ENCODE measurements at regions not wholly inside any gene's neighbourhood (a gene's known extent, or its start where the extent isn't known, plus 50 kb on each side); places are given as distances from the start of the nearest gene placed in this dataset.
"Not testable (repeated sequence)": the region's sequence is repeated elsewhere in the genome, so short reads cannot be mapped to it uniquely, and the experiment has no call there.

DNA sequence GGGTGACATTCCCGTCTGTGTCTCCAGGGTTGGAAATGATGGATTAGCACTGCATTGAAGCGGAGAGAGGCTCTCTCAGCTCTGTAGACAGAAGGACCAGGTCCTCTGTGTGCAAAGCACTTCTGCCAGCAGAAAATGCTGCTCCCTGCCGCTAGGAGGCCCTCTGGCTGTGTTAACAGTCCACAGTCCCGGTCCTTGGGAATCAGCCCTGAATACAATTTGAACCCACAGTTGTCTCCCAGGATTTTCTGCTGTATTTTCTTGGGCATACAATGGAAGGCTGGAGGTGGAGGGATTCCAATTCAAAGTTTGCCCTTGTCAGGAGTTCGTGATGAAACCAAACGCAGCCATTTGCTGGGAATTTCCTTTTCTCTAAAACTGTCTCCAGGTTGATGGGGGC lies 205.2 kb downstream of the GLRX3 start:
- peak; percentile 51 for ATAC-seq

GRCh38 chr10:130345728-130346127 lies 209.5 kb downstream of the GLRX3 start:
- ATAC-seq (no peak), DNase-seq (ENCODE audit: low spot score) (no peak)

More for the DNA sequence above, 205.2 kb downstream of the GLRX3 start:
- no peak for DNase-seq (ENCODE audit: low spot score)

DNA sequence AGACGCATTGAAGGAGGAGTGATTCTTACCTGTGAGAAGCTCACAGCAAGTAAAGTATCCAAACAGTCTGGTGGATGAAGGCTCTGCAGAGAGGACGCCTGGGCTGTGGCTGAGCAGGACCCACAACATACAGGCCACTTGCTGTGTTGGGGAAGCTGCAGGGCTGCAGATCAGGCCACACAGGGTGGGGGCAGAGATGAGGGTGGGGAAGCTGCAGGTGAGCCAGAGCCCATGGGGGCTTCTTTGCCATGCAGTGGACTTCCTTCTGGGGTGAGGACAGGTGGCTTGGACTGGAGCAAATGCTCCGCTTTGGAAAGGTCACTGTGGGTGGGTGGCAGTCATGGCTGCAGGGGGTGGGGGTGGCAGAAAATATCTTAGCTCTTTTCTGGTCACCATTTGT lies 214.8 kb downstream of the GLRX3 start:
- ATAC-seq, result no peak
- no peak for DNase-seq (ENCODE audit: low spot score)

- DNase-seq (ENCODE audit: low spot score) (peak; percentile 33), ATAC-seq (no peak)
Observed at GRCh38 chr10:130351466-130352290, 215.5 kb downstream of the GLRX3 start.

DNA sequence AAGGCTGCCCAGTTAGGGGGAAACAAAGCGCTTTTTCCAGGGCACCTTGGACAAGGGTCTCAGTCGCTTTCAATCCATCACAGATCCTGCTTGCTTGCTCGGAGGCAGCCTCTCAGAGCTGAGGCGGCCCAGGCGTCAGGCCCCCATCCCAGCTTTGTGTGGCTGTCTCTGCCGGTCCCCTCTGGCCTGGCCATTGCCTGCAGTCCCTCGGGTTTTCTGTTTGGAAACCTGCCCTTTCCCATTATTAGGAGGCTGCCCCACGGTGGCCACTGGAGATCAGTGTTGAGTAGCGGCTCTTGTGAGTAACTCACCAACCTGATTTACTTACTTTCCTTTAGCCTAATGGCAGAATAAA lies 216.1 kb downstream of the GLRX3 start:
- ATAC-seq (no peak), DNase-seq (ENCODE audit: low spot score) (peak; percentile 12)

GRCh38 chr10:130353928-130354572 lies 217.9 kb downstream of the GLRX3 start:
- peak; percentile 23 for DNase-seq (ENCODE audit: low spot score)
- no peak for ATAC-seq

- DNase-seq (ENCODE audit: low spot score) (no peak), ATAC-seq (no peak)
Observed at GRCh38 chr10:130354573-130354954, 218.4 kb downstream of the GLRX3 start.

DNA sequence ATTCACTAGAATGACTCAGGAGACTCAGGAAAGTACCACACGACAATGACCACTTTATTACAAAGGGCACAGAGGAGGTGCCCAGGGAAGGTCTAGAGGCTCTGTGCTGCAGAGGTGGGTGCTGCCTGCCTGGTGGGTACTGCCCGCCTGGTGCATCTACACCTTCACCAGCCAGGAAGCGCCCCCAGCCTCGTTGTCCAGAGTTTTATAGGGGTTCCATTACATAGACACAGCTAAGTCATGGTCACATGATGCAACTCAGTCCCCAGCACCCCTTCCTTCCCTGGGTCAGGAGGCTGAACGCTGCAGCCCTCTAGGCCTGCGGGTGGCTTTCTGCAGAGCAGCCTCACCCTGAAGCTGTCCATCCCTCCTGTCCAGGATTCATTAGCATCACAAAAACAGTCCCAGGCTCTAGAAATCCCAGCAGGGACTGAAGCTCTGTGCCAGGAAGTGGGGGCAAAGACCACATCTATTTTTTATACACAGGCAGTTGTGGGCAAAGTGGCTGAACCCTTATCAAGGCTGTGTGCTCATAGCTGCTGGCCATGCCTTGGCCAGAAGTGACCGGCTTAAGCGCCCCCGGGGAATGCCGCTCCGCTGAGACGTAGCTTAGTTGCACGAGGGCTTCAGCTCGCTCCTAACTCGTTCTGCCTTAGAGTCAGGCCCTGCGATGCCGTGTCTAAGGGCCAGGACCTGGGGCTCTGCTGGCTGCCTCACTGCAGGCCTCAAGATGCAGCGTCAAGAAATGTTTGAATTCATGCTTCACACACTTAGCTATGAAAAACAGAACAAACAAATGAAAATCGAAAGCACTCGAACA lies 219.0 kb downstream of the GLRX3 start:
- ATAC-seq (no peak), DNase-seq (ENCODE audit: low spot score) (peak; percentile 19)

DNA sequence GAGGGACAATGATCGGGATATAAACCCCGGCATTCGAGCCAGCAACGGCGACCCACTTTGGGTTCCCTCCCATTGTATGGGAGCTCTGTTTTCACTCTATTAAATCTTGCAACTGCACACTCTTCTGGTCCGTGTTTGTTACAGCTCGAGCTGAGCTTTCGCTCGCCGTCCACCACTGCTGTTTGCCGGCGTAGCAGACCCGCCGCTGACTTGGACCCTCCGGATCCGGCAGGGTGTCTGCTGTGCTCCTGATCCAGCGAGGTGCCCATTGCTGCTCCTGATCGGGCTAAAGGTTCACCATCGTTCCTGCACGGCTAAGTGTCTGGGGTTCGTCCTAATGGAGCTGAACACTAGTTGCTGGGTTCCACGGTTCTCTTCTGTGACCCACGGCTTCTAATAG lies 220.2 kb downstream of the GLRX3 start:
- ATAC-seq, result not testable (repeated sequence)
- peak; percentile 11 for DNase-seq (ENCODE audit: low spot score)

GRCh38 chr10:130357226-130357625 lies 221.0 kb downstream of the GLRX3 start:
- peak; percentile 31 for DNase-seq (ENCODE audit: low spot score)
- ATAC-seq, result no peak

GRCh38 chr10:130357951-130358350 lies 221.8 kb downstream of the GLRX3 start:
- DNase-seq (ENCODE audit: low spot score) (peak; percentile 27), ATAC-seq (no peak)

DNA sequence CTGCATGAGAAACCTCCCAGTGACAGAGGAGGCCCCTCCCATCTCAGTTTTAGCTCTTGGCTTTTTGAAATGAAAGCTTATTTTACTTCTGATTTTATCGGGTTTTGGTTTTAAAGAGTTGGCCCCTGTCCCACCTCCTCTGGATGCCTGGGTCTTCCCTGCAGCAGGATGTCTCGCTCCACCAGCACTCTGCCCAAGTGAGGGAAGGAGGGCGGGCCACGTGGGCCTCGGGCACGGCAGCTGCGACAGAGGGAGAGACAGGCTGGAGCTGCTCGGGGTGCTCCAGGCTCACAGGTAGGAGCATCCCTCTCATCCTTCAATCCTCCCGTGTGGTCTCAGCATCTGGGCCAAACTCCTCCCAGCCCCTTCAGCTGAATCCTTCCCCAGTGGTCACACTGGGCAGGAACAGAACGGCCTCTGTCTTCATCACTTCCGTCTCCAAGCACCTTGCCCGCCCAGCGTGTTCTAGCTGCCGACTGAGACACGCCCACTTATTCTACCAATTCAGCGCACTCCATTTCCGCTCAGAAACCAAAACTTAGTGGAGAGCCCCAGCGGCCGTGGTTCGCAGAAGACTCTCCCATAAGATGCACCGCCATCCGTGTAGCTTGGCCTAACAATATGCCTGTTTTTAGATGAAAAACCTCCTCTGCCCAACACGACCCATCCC lies 222.9 kb downstream of the GLRX3 start:
- DNase-seq (ENCODE audit: low spot score), result no peak
- ATAC-seq, result no peak

DNA sequence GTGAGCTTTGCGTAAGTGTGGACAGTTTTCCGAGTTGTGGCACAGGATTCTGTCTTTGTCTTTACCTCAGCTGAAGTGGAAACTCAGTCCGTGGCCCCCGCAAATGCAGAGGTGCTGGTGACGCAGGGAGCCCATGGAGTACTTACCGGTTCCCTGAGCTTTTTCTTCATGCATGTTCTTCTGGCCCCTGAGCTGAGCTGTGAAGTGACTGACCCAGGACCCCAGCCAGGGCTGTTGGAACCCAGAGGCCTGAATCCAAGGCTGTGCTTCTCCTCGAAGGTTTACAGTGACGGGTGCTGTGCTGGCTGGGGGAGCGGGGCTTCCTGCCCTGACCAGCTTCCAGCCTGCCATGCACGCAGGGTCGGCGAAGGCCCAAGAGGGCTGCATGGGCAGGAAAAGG lies 223.5 kb downstream of the GLRX3 start:
- no peak for ATAC-seq
- DNase-seq (ENCODE audit: low spot score), result peak; percentile 23

- DNase-seq (ENCODE audit: low spot score), result no peak
- no peak for ATAC-seq
Observed at GRCh38 chr10:130360826-130361311, 224.7 kb downstream of the GLRX3 start.

DNA sequence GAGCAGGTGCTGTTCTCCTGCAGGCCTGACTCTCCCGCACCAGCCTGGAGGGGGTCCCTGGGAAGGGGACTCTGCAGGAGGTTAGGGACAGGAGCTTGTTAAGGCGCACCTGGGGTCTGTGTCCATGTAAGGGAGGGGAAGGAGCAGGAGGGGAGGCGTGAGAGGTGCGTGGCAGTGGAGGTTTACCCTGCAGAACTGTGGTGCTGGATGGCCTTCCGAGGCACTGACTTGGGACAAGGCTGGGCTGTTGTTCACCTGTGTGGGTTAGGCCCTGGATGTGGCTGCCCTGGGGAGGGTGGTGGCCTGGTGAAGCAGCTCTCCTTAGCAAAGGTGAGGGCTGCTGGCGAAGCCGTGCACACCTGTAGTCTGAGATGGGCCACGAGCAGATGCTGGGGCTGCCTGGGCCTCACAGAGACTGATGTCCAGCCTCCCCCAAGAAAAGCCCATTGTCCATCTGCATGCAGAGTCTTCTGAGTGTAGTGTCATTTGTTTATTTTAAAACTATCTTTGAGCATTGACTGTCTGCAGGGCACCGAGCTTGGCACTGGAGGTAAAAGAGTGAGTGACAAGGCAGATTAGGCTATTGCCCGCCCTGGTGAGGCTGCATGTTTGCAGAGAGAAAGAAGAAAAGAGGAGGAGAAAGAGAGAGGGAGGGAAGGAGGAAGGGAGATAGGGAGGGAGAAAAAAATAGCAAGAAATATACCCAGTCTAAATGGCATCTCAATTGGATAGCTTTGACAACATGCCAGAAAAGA lies 225.3 kb downstream of the GLRX3 start:
- no peak for ATAC-seq

GRCh38 chr10:130362308-130362761 lies 226.1 kb downstream of the GLRX3 start:
- DNase-seq (ENCODE audit: low spot score) (no peak), ATAC-seq (peak; percentile 18)

More for the DNA sequence above, 225.3 kb downstream of the GLRX3 start:
- no peak for DNase-seq (ENCODE audit: low spot score)

DNA sequence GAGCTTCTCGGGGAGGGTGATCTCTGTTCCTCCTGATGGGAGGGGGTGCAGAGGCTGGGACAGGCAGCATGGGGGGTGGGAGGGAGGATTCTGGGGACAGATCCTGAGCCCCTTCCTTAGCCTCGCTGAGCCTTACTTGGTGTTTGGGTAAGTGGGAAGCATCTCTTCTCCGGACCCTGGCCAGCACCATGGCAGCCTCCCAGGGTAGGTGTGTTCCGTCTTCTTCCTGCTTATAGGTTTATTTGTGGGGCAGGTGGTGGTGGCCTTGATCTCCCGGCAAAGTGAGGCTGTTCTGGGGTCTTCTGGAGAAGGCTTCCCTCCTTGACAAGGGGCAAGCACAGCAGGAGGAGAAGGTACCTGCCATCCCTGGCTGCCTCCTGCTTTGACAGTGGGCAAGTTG lies 226.9 kb downstream of the GLRX3 start:
- ATAC-seq (no peak), DNase-seq (ENCODE audit: low spot score) (no peak)

DNA sequence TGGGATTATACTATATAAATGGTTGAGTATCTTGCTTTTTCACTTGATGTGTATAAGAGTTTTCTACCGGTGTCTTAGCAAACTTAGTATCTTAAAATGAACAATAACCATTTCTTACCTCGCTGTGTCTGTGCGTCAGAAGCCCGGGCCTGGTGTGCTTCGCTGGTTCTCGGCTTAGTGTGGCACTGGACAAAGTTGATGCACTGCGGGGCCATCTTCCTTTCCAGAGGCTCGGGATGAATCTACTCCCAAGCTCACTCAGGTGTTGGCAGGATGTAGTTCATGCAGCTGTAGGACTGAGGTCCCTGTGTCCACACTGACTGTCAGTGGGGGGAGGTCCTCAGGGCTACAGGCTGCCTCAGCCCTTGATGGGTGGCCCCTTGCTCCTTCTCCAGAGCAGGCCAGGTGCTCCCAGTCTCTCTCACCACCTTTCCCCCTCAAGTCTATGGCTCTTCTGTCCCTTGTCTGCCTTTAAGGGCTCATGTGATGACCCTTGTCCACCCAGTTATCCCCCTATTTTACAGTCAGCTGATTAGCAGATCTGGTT lies 227.8 kb downstream of the GLRX3 start:
- ATAC-seq, result no peak
- DNase-seq (ENCODE audit: low spot score), result no peak

GRCh38 chr10:130364631-130365411 lies 228.6 kb downstream of the GLRX3 start:
- DNase-seq (ENCODE audit: low spot score) (no peak), ATAC-seq (no peak)

All from left lobe of liver (tissue), 2 donors.